ENCODE measurements at regions not wholly inside any gene's neighbourhood (a gene's known extent, or its start where the extent isn't known, plus 50 kb on each side); places are given as distances from the start of the nearest gene placed in this dataset.

GRCh38 chr18:53749766-53750165 lies 474.7 kb downstream of the MBD2 start:
- H2BK5ac ChIP-seq (ENCODE audit: low read depth, low read length, poor library complexity, severe bottlenecking) = no peak overlapping the region
- H3K4me3 ChIP-seq (ENCODE audit: insufficient read depth, low read depth, low read length) = no peak overlapping the region
- no peak overlapping the region for H3K9ac ChIP-seq (ENCODE audit: low read depth, low read length)
- H4K5ac ChIP-seq (ENCODE audit: low read depth, low read length) = no peak overlapping the region
- in situ Hi-C loops (cut with MboI; ENCODE audit: low sequenced_read_pairs) = no loop called here
- H3K4me1 ChIP-seq (ENCODE audit: control insufficient read depth, insufficient read depth, low read length) = no peaks in the 10 kb centered on the region
- H2BK15ac ChIP-seq (ENCODE audit: low read depth, low read length) = no peak overlapping the region
- BruUV-seq (replicated peaks) = no TSS peak
- no peak overlapping the region for H3K23ac ChIP-seq (ENCODE audit: low read depth, low read length)
- DNase-seq = no peak
- no peaks in the 10 kb centered on the region for H3K27me3 ChIP-seq (ENCODE audit: control insufficient read depth, insufficient read depth, low read length)
- no peaks in the 10 kb centered on the region for H3K9me1 ChIP-seq (ENCODE audit: insufficient read depth, low read length)
- H2BK20ac ChIP-seq (ENCODE audit: low read depth, low read length) = no peak overlapping the region
- no peak overlapping the region for H3K4ac ChIP-seq (ENCODE audit: low read depth, low read length)
- no peak for ATAC-seq (ENCODE audit: low read depth)
- no peak overlapping the region for H3K4me2 ChIP-seq (ENCODE audit: low read depth, low read length)
- no peak overlapping the region for H3K27ac ChIP-seq (ENCODE audit: insufficient read depth, low read length)
- H3K36me3 ChIP-seq (ENCODE audit: control insufficient read depth, insufficient read depth, low read length) = no peaks in the 10 kb centered on the region
- ChIA-PET CTCF (no interaction called here), POLR2A (ENCODE audit: unreplicated experiment) (no interaction called here)
- H3K9me3 ChIP-seq (ENCODE audit: control insufficient read depth, insufficient read depth, low read length) = peaks cover 5% of the 10 kb centered on the region
- H4K20me1 ChIP-seq (ENCODE audit: insufficient read depth, low read length) = no peaks in the 10 kb centered on the region
- no peak for TF ChIP-seq RCOR1 (IDR thresholded peaks at IDR 0.05; ENCODE audit: insufficient replicate concordance, low read length)
- TF ChIP-seq, protein P1, sequence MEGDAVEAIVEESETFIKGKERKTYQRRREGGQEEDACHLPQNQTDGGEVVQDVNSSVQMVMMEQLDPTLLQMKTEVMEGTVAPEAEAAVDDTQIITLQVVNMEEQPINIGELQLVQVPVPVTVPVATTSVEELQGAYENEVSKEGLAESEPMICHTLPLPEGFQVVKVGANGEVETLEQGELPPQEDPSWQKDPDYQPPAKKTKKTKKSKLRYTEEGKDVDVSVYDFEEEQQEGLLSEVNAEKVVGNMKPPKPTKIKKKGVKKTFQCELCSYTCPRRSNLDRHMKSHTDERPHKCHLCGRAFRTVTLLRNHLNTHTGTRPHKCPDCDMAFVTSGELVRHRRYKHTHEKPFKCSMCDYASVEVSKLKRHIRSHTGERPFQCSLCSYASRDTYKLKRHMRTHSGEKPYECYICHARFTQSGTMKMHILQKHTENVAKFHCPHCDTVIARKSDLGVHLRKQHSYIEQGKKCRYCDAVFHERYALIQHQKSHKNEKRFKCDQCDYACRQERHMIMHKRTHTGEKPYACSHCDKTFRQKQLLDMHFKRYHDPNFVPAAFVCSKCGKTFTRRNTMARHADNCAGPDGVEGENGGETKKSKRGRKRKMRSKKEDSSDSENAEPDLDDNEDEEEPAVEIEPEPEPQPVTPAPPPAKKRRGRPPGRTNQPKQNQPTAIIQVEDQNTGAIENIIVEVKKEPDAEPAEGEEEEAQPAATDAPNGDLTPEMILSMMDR (conservative IDR thresholded peaks at IDR 0.05; ENCODE audit: low read depth, low read length) = no peak
- TF ChIP-seq MAZ (IDR thresholded peaks at IDR 0.05; ENCODE audit: borderline replicate concordance, low read depth, low read length) = no peak
- TF ChIP-seq CEBPB (IDR thresholded peaks at IDR 0.05; ENCODE audit: low read depth, low read length) = no peak
- TF ChIP-seq NFE2L2 (IDR thresholded peaks at IDR 0.05; ENCODE audit: low read depth, low read length) = no peak
- TF ChIP-seq FOS (IDR thresholded peaks at IDR 0.05; ENCODE audit: low read depth, low read length) = no peak
- no peak for TF ChIP-seq RFX5 (IDR thresholded peaks at IDR 0.05; ENCODE audit: low read depth, low read length)
- no peak for TF ChIP-seq ELK1 (IDR thresholded peaks at IDR 0.05; ENCODE audit: borderline replicate concordance, low read depth, low read length)
- TF ChIP-seq MAFK (IDR thresholded peaks at IDR 0.05; ENCODE audit: low read depth, low read length) = no peak
- TF ChIP-seq RAD21 (IDR thresholded peaks at IDR 0.05; ENCODE audit: low read length) = no peak
- no peak for TF ChIP-seq POLR2A (IDR thresholded peaks at IDR 0.05; ENCODE audit: low read depth, low read length)
- TF ChIP-seq MXI1 (IDR thresholded peaks at IDR 0.05; ENCODE audit: borderline replicate concordance, low read depth, low read length) = no peak
- no peak for TF ChIP-seq BHLHE40 (IDR thresholded peaks at IDR 0.05; ENCODE audit: low read depth, low read length)
- no peak for TF ChIP-seq USF2 (IDR thresholded peaks at IDR 0.05; ENCODE audit: low read depth, low read length)
- TF ChIP-seq SMC3 (IDR thresholded peaks at IDR 0.05; ENCODE audit: low read depth, low read length) = no peak
- TF ChIP-seq CHD1 (IDR thresholded peaks at IDR 0.05; ENCODE audit: low read depth, low read length) = no peak
- no peak overlapping the region for H2AK9ac ChIP-seq (replicated peaks; ENCODE audit: low read depth, low read length, poor library complexity)
- no peak overlapping the region for H3K18ac ChIP-seq (ENCODE audit: low read depth, low read length)
- H3K79me1 ChIP-seq (ENCODE audit: low read depth in 1 of 2, low read length in 2 of 2) = no peaks in the 10 kb centered on the region
- no peak overlapping the region for H2AK5ac ChIP-seq (ENCODE audit: low read depth, low read length)
- no peak overlapping the region for H3K56ac ChIP-seq (ENCODE audit: extremely low read depth, insufficient read depth, low read length)
- WGBS, 2 experiments (ENCODE audit: extremely low coverage in 2 of 2, insufficient read length in 1 of 2) = no CpG with 5 or more reads among the region's 5 CpGs
- dilution Hi-C loops (cut with HindIII; ENCODE audit: low sequenced_read_pairs, unreplicated experiment) = no loop called here
- no peak overlapping the region for H3K14ac ChIP-seq (replicated peaks; ENCODE audit: low read depth, low read length)
- H2BK120ac ChIP-seq (ENCODE audit: low read depth, low read length) = no peak overlapping the region
- H4K8ac ChIP-seq (ENCODE audit: low read depth in 2 of 2, low read length in 2 of 2) = no peak overlapping the region
- intact Hi-C loops (cut with micrococcal nuclease) = no loop called here
- no peak overlapping the region for H2AFZ ChIP-seq (replicated peaks; ENCODE audit: low read length, poor library complexity)
- no peak overlapping the region for H4K91ac ChIP-seq (ENCODE audit: insufficient read depth, low read depth, low read length)

Data from IMR-90 (cell line).